ENCODE measurements at regions not wholly inside any gene's neighbourhood (a gene's known extent, or its start where the extent isn't known, plus 50 kb on each side); places are given as distances from the start of the nearest gene placed in this dataset.

DNA sequence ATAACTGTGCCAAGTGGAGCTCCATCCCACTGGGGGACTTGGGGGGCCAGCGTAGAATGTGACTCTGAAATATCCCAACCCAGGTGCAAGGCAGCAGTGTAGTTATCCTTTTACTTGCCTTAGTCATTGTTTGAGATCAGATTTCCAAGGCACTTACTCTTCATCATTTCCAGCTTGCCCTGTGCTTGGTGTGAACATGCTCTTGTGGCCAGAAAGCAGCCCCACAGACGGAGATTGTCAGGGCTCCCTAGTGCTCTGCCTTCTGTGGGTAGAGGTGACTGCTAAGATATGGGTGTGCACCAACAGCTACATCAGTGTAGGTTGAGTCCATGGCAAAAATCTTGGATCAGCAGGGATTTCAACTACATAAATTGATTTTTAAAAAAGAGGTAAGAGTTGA, 2010.0 kb upstream of the PIK3C3 start:
- peak; percentile 15 for DNase-seq (ENCODE audit: low read depth)

DNA sequence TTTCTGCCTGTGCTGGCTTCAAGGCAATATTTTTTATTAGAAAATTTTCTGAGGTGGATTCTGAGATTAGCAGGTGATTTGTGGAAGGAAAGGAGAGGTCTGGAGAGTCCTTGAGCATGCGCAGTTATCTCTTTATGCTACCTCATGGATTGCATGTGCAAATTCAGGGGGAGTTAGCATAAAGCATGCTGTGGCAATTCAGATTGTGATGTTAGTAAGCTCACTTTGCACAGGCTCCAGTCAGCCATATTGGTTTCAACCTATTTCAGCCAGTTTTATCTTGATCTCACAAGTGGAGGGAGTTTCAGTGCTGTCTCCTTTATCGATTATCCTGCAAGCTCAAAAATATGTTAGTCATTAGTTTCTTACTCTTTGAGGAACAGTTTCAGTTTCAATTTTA, 2012.3 kb upstream of the PIK3C3 start:
- no peak for DNase-seq (ENCODE audit: low read depth)

DNA sequence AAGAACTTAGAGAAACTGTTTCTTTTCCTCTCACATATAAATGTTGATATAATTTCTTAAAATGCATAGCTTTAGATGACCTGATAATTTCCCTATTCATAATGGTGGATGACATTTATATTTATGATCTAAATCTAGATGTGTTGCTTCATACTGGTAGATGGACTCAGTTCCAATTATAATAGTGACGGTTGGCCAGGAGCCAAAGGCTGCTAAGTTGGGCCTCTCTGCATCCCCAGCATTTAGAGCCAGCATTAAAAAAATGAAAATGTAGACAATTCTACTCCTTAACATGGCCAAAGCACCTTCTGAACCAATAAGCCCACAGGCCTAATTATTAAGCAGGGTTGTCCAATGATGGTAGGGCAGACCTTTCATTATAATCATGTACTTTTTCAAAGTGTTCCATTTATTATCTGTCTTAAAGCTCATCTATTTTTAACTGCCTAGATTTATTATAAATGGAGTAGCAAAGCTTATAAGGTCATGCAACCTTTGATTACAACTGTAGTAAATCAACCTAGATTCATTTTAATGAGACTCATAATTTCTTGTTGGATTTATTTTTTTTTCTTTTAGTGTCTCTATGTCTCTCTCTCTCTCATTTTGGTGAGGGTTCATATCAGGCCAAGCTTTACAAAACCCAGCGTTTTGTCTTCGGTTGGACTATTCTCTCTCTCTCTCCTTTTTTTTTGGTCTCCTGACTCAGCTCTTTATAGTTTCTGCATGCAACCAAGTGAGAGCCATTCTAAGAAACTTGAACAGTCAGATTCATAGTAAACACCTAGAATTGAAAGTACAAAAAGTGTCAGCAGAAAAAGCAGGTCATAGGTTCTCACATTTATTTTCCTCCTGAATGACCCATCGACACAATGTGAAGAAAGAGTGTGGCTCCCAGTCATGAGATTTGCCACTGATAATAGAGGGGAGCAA, 2016.1 kb upstream of the PIK3C3 start:
- no peak for DNase-seq (ENCODE audit: low read depth)

DNA sequence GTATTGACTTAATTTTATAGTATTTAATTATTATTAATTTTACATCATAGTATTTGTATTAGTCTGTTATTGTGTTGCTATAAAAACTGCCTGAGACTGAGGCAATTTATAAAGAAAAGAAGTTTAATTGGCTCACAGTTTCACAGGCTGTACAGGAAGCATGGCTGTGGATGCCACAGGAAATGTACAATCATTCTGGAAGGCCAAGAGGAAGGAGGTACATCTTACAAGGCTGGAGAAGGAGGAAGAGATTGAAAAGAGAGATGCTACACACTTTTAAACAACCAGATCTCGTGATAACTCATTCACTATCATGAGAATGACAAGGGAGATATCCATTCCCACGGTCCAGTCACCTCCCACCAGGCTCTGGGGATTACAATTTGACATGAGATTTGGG, 2019.4 kb upstream of the PIK3C3 start:
- no peak for DNase-seq (ENCODE audit: low read depth)

DNA sequence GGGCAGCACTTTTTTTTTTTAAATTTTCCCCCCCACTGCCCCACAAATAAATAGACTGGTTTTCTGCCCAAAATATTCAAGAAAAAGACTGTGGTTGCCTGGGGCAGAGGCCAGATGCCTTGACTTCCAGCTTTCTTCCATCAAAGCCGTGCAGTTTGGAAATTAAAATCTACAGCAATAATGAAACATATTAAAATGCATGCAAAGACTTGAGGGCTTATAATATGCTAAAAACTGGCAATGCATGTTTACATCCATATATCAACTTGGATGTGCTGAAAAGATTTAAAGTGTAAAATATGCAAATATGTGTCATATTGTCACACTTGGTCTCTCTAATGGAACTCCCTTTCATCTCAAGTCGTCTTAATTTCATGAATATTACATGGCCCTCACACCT, 2036.2 kb upstream of the PIK3C3 start:
- no peak for DNase-seq (ENCODE audit: low read depth)

DNA sequence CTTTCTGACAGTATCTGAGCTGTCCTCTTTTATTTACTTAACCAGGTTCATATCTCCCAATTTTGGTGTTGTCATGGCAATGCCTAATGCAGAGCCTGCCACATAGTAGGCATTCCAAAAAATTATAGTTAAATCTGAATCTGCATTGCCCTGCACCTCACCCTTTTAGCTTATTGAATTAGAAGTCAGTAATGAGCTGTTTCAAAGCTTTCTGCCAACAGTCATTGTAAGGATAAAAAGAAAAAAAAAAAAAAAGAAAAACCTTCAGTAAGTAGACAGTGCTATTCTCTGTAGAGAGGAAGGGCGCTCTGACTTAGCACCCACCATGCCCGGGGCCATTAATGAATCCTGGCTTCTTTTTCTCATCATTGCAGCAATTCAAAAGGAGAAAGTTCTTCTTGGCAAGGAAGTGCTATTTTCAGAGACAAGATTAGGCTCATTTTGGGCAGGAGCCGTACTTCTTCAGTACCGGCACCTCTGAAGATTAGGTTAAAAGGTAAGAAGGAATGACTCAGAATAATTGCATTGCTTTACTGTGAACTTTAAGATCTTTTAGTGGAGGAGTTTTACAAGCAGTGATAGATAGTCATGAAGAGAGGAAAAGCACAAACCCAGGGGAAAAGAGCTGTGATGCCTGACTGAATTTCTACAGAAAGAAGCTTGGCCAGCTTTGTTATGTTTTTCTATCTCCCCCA, 2041.2 kb upstream of the PIK3C3 start:
- DNase-seq (ENCODE audit: low read depth) = no peak

DNA sequence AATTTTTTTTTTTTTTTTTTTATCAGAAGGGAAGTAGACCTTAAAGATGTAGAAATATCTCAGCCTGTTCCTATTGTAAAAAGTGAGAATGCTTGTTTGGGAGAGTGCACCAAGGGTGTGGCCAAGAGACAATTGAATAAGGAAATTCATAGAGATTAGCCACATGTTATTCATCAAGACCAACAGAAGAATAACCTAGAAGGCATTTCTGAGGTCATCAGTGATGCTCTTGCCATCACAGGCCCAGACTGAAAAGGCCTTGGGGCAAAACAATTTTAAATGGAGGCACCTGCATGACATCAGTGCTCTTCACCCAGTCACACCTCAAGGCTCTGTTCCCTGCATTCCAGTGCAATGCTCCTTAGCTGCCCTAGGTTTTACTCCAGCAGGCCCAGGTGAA, 2043.3 kb upstream of the PIK3C3 start:
- DNase-seq (ENCODE audit: low read depth) = no peak

DNA sequence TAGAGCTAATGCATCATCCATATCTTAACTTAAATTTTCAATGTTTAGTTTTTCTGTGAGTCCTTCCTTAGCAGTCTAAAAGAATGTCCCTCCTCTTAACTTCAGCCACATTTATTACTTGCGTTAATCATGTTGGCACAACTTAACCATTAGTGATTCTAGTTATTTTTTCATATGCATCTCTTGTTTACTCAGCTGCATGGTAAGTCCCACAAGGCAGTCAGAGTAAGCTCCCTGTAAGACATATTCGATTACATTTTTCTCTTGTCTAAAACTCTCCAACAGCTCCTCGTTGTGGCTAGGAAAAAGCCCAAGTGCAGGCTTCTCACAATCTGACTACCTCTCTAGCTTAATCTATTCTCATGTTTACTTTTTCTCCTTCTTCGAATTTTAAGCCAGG, 2045.3 kb upstream of the PIK3C3 start:
- peak; percentile 39 for DNase-seq (ENCODE audit: low read depth)

DNA sequence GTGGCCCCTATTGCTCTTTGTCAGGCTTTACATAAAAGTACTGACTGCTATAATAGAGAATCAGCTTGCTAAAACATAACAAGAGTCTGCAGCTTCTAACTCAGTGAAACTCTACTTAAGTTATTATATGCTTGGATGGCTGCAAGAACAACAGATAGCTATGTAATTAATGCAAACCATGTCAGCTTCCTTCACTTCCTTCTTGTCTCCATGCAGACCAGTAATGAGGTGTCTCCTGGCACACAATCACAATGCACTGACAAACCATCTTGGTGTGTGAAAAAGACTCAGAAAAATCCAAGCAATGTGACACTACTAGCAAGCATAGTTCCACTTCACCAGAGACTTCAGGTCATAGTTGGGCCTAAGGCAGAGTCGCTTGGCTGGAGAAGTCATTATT, 2068.9 kb upstream of the PIK3C3 start:
- no peak for DNase-seq (ENCODE audit: low read depth)

DNA sequence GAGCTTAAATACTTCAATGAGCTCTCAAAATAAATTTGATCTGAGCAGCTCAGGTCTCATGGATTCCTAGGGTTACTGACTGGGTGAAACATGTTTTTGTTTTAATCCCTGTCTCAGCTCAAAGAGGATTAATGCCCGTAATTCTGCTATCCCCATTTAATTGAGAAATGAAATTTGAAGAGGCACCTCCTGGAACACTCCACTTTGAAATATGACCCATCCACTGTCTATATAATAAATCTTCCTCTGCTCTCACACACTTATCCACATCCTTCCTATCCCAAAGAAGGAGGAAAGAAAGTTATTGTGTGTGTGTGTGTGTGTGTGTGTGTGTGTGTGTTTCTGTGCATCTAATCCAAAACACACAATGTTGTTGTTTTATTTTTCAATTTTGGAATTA, 2082.4 kb upstream of the PIK3C3 start:
- DNase-seq (ENCODE audit: low read depth) = no peak

DNA sequence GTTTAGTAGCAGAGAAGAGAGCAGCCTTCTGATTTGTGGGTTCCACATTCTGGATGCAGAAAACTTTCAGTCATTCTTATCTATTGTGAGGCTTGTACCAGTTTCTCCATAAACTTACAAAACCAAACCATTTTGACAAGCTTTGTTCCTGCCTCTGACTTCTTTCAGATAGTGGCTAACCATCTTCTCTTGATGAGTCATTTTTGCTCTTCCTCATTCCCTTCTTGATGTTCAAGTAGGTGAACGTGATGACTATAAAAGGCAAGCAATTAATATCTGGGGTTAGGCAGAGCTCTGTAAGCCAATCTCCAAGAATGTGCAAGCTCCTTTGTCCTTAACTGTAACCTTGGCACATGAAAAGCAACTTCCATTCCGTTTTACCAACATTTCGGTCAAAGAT, 2083.1 kb upstream of the PIK3C3 start:
- no peak for DNase-seq (ENCODE audit: low read depth)

DNA sequence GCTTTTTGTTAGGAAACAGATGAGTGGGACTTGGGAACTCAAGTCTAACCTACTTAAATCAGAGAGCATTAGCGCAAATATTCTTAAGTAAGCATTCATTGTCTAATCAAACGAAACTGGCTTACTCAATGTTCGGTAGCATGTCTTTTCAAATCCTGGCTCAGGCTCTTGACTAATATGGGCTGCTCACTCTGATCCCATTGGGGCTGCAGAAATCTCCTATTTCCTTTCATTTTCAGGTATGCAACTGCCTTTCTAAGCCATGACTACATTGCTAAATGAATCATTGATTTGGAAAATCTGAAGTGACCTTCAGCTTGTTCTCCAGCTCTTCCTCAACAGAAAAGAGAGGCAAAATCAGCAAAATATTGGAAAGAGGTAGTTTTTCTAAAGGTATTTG, 2084.4 kb upstream of the PIK3C3 start:
- DNase-seq (ENCODE audit: low read depth) = peak; percentile 6

DNA sequence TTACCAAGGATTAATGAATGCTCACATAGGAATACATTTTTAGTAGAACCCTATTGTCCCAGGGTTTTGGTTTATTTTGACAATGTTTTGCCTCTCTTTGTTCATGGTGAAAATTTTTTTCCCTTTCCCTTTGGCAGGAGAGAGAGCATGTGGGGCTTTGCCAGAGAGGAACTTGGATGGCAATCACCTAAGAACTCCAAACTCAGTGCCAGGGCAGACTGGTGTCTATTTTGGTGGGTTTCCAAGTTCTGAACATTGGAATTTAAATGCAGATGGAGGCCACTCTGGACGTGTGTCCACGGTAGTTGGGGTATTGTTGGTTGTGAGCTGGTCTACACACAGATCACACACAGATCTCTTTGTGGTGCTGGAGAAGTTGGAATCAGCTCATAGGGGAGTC, 2091.1 kb upstream of the PIK3C3 start:
- DNase-seq (ENCODE audit: low read depth) = no peak

DNA sequence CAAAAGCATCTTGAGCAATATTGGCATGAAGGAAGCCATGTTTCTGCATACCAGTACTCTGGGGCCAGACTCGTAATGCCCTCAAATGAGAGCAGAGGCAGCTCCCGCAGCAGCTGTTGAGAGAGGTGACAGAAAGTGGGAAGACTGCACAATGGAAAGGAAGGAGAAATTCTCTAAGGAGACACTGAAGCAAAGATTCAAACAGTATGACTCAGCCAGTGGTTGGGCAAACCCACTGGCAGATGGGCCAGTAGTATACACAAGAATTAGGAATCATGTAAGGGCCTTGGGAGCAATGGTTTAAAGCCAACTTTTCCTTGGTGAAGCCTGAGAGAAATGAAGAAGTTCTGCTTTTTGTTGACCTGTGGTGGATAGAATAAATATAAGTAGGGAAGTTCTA, 2092.7 kb upstream of the PIK3C3 start:
- DNase-seq (ENCODE audit: low read depth) = peak; percentile 72

DNA sequence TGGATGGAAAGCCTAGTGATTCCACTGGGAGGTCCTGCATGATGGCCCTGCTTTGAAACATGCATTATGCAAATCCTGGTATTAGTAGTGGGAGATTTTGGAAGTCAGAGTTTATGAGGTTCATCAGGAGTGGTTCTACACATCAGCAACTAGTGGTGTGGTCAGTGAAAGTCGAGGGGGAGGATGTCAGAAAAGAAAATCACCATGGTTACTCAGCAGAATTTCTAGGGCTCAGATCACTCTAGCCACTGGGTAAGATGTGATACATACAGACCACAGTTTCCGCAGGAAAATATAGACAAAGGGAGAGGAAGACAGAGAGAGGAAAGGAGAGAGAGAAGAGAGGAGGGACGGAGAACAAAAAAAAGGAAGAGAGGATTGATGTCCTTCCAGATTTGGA, 2100.7 kb upstream of the PIK3C3 start:
- DNase-seq (ENCODE audit: low read depth) = no peak

DNA sequence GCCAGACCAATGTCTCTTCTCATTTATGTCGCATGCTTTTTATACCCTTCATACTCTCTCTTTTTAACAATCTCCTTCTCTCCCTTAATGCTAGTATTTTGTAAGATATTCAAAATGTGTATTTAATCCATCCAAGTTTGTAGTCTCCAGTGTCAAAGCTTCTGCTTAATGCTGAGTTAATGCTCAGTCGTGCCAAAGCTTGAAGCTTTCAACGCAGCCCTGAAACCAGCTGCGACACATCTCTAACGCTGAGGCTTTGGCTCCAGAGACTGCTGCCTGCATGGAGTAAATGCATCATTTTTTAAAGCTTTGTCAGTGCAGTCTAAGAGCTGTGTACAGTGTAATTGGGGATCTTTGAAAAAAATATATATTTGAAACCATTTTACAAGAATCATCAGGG, 2108.8 kb upstream of the PIK3C3 start:
- DNase-seq (ENCODE audit: low read depth) = no peak

DNA sequence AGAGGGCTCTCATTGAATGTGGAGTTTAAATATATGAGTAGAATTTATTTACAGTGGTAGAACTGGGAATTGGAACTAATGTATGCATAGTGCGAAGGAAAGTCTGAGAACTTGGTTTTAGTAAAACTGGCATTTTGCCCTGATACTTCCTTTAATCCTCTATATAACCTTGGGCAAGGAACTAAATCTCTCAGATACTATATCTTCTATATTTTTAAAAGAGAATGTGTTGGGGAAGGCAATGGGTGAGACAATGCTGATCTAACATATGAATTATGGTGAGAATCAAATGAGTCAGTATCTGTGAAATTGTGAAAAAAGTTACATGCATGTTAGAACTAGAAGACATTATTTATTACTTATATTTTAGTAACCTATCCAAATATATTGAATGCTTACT, 2109.4 kb upstream of the PIK3C3 start:
- no peak for DNase-seq (ENCODE audit: low read depth)

DNA sequence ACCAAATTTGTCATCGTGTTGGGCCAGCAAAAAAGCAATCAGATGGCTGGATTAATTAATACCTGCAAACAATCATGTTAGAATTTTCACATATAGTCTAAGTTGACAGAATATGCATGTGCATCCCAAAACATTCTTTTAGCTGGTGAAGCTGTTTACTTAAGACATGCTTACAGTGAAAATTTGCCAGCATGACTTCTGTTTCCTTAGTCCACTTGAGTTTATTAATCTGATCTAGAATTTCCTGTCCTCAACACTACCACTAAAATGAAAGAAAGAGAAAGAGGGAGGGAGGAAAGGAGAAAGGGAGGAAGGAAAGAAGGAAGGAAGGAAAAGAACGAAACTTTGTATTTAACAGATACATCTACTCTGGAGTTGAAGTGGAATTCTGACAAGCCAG, 2109.9 kb upstream of the PIK3C3 start:
- no peak for DNase-seq (ENCODE audit: low read depth)

DNA sequence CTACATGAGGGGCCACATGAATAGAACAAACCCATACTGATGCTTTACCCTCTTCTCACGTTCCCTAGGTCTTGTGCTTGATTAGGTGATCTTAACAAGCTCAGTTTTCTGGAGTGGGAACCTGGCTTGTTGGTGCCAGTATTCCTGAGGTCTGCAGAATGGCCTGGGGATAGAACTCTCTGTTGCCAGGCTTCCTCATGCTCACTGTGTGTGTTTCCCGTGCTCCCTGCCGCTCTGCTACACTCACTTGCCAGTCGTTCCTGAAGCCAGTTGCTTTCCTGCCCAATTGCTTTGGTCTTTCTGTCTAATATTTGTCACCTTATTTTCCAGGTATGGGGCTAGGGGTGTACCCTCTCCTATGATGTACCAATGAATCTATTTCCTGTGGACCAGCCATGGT, 2111.5 kb upstream of the PIK3C3 start:
- no peak for DNase-seq (ENCODE audit: low read depth)

DNA sequence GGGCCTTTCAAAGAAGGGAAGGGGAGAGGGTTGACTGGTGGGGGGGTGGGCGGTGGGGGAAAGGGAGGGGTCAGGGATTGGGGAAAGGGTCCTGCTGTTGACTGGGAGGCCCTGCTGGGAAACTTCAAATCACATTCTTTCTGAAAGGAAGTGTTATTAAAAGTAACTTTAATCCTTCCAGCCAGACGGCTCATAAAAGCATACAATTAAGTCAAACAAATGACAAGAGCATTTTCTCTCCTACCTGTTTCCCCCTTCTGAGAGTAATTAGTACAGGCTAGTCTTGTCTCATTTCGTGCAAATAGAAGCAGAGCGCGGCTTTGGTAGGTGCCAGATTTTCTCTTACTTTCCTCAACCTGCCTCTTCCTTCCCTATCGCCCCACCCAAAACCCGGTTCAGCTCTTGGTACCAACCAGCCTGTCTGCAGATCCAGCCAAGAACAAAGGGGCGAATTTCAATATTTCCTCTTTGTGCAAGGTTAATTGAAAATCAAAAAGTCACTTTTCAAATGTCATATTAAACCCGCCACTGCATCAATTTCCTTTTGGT, 2112.6 kb upstream of the PIK3C3 start:
- no peak for DNase-seq (ENCODE audit: low read depth)

DNA sequence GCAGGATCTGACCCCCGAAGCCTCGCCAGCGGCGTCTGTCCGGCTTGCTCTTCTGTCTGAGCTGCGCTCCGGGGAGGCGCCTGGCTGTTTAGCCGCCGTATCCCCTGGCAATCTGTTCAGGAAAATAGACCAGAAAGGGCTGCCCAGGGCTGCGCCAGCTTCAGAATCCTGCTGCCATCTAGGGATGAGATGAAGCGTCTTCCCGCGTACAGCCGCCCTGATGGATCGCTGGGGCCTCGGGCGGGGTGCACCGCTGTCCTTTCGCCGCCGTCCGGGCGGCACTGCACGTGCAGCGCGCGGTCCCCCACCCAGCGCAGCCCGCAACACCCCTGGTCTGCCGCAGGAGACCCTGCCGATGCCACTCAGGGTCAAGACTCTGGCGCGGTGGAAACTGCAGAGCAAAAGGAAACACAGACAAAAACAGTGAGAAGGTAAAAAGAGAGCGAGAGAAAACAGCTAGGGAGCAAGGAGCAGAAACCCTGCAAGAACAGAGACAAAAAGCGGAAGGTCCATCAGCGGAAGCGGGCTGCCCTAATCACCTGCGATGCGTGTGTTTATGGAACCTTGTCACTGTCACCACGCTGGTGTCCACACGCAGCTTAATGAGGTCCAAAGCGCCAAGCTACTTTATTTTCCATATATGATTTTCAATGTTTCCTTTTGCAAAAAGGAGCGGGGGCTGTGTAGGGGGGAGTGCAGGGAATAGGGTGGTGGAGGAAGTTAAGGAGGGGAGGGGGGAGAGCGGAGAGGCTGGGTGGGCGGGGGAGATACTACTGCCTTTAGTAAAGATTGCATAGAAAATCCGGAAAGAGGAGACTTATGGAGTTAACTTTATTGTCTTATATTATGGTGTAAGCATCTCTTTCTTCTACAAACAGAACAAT, 2113.3 kb upstream of the PIK3C3 start:
- DNase-seq (ENCODE audit: low read depth) = peak; percentile 66

All from LHCN-M2 (cell line).